Memory B cell (primary cell): ENCODE measurements at regions not wholly inside any gene's neighbourhood (a gene's known extent, or its start where the extent isn't known, plus 50 kb on each side); places are given as distances from the start of the nearest gene placed in this dataset.
"Not testable (repeated sequence)": the region's sequence is repeated elsewhere in the genome, so short reads cannot be mapped to it uniquely, and the experiment has no call there.

Experiments
- ATAC-seq: fragments of 150-1000 bp; cut with Tn5 transposase; 2 replicates; pipeline ENCODE4 v1.10.0; 2021; ENCODE audit warnings: low read depth, mild to moderate bottlenecking, moderate library complexity
- DNase-seq, 2 donors: peaks; one replicate each; pipeline ENCODE4 v3.0.0; 2022; ENCODE audit warnings: low spot score in 2 of 2
- H3K27ac Mint-ChIP-seq: one replicate; pipeline ENCODE4 v1.8.0; 2022; ENCODE audit warnings: mild to moderate bottlenecking, moderate library complexity, mixed read lengths
- H3K27me3 Mint-ChIP-seq: one replicate; pipeline ENCODE4 v1.8.0; 2022; ENCODE audit warnings: mixed read lengths
- H3K36me3 Mint-ChIP-seq: one replicate; pipeline ENCODE4 v1.8.0; 2022; ENCODE audit warnings: mild to moderate bottlenecking, mixed read lengths
- H3K4me1 Mint-ChIP-seq: one replicate; pipeline ENCODE4 v1.8.0; 2022; ENCODE audit warnings: mixed read lengths
- H3K4me3 Mint-ChIP-seq: one replicate; pipeline ENCODE4 v1.8.0; 2022; ENCODE audit warnings: mild to moderate bottlenecking, moderate library complexity, mixed read lengths
- H3K9me3 Mint-ChIP-seq: one replicate; pipeline ENCODE4 v1.8.0; 2022; ENCODE audit warnings: mixed read lengths

GRCh38 chr18:28766721-28767120, 589.8 kb upstream of the CDH2 start:
- ATAC-seq, result no peak
- no peak overlapping the region for H3K27ac Mint-ChIP-seq
- no peaks in the 10 kb centered on the region for H3K4me1 Mint-ChIP-seq
- H3K27me3 Mint-ChIP-seq, result no peaks in the 10 kb centered on the region
- H3K36me3 Mint-ChIP-seq, result no peaks in the 10 kb centered on the region
- H3K9me3 Mint-ChIP-seq, result peaks cover 6% of the 10 kb centered on the region
- DNase-seq, result no peak
- H3K4me3 Mint-ChIP-seq, result no peak overlapping the region

GRCh38 chr18:28766027-28766426, 589.1 kb upstream of the CDH2 start:
- no peaks in the 10 kb centered on the region for H3K4me1 Mint-ChIP-seq
- no peaks in the 10 kb centered on the region for H3K27me3 Mint-ChIP-seq
- H3K9me3 Mint-ChIP-seq, result peaks cover 6% of the 10 kb centered on the region
- no peaks in the 10 kb centered on the region for H3K36me3 Mint-ChIP-seq
- H3K4me3 Mint-ChIP-seq, result no peak overlapping the region
- DNase-seq (no peak), ATAC-seq (no peak)
- no peak overlapping the region for H3K27ac Mint-ChIP-seq

- Mint-ChIP-seq H3K9me3 (peaks cover 5% of the 10 kb centered on the region), H3K4me1 (no peaks in the 10 kb centered on the region), H3K4me3 (no peak overlapping the region), H3K27me3 (no peaks in the 10 kb centered on the region), H3K36me3 (no peaks in the 10 kb centered on the region), H3K27ac (no peak overlapping the region)
- ATAC-seq (no peak), DNase-seq (no peak)
Measured at GRCh38 chr18:28760299-28760698, 583.4 kb upstream of the CDH2 start.

GRCh38 chr18:28757466-28758008, 580.6 kb upstream of the CDH2 start:
- H3K36me3 Mint-ChIP-seq, result no peaks in the 10 kb centered on the region
- no peaks in the 10 kb centered on the region for H3K4me1 Mint-ChIP-seq
- no peak overlapping the region for H3K27ac Mint-ChIP-seq
- H3K9me3 Mint-ChIP-seq, result peaks cover 3% of the 10 kb centered on the region
- H3K27me3 Mint-ChIP-seq, result no peaks in the 10 kb centered on the region
- ATAC-seq (no peak), DNase-seq (no peak)
- no peak overlapping the region for H3K4me3 Mint-ChIP-seq

GRCh38 chr18:28743115-28743514, 566.2 kb upstream of the CDH2 start:
- Mint-ChIP-seq H3K36me3 (no peaks in the 10 kb centered on the region), H3K9me3 (no peaks in the 10 kb centered on the region), H3K4me3 (no peak overlapping the region), H3K27me3 (no peaks in the 10 kb centered on the region), H3K4me1 (no peaks in the 10 kb centered on the region), H3K27ac (no peak overlapping the region)
- DNase-seq (no peak), ATAC-seq (no peak)

GRCh38 chr18:28740575-28740974, 563.6 kb upstream of the CDH2 start:
- Mint-ChIP-seq H3K27ac (no peak overlapping the region), H3K4me1 (no peaks in the 10 kb centered on the region), H3K4me3 (no peak overlapping the region)

GRCh38 chr18:28736951-28737350, 560.0 kb upstream of the CDH2 start:
- ATAC-seq, result no peak
- Mint-ChIP-seq H3K27me3 (no peaks in the 10 kb centered on the region), H3K27ac (no peak overlapping the region), H3K4me1 (no peaks in the 10 kb centered on the region), H3K36me3 (no peaks in the 10 kb centered on the region), H3K9me3 (peaks cover 7% of the 10 kb centered on the region), H3K4me3 (no peak overlapping the region)
- no peak for DNase-seq

More at GRCh38 chr18:28740575-28740974, 563.6 kb upstream of the CDH2 start:
- ATAC-seq (no peak), DNase-seq (no peak)
- no peaks in the 10 kb centered on the region for H3K36me3 Mint-ChIP-seq
- no peaks in the 10 kb centered on the region for H3K27me3 Mint-ChIP-seq
- peaks cover 2% of the 10 kb centered on the region for H3K9me3 Mint-ChIP-seq

GRCh38 chr18:28736223-28736622, 559.3 kb upstream of the CDH2 start:
- H3K9me3 Mint-ChIP-seq, result peaks cover 7% of the 10 kb centered on the region
- H3K4me3 Mint-ChIP-seq, result no peak overlapping the region
- H3K27ac Mint-ChIP-seq, result no peak overlapping the region
- no peaks in the 10 kb centered on the region for H3K4me1 Mint-ChIP-seq
- H3K36me3 Mint-ChIP-seq, result no peaks in the 10 kb centered on the region
- ATAC-seq (no peak), DNase-seq (no peak)
- H3K27me3 Mint-ChIP-seq, result no peaks in the 10 kb centered on the region

- Mint-ChIP-seq H3K4me3 (no peak overlapping the region), H3K4me1 (no peaks in the 10 kb centered on the region), H3K27me3 (no peaks in the 10 kb centered on the region), H3K36me3 (no peaks in the 10 kb centered on the region), H3K27ac (no peak overlapping the region), H3K9me3 (peaks cover 7% of the 10 kb centered on the region)
- DNase-seq, result no peak
- no peak for ATAC-seq
Measured at GRCh38 chr18:28735731-28736130, 558.8 kb upstream of the CDH2 start.

- H3K9me3 Mint-ChIP-seq, result peaks cover 3% of the 10 kb centered on the region
- H3K27me3 Mint-ChIP-seq, result no peaks in the 10 kb centered on the region
- no peaks in the 10 kb centered on the region for H3K36me3 Mint-ChIP-seq
- no peaks in the 10 kb centered on the region for H3K4me1 Mint-ChIP-seq
- H3K27ac Mint-ChIP-seq, result no peak overlapping the region
- no peak overlapping the region for H3K4me3 Mint-ChIP-seq
- DNase-seq (no peak), ATAC-seq (no peak)
Measured at GRCh38 chr18:28729321-28729720, 552.4 kb upstream of the CDH2 start.

GRCh38 chr18:28728891-28729290, 552.0 kb upstream of the CDH2 start:
- ATAC-seq (no peak), DNase-seq (no peak)
- Mint-ChIP-seq H3K4me1 (no peaks in the 10 kb centered on the region), H3K27ac (no peak overlapping the region), H3K36me3 (no peaks in the 10 kb centered on the region), H3K27me3 (no peaks in the 10 kb centered on the region), H3K4me3 (no peak overlapping the region), H3K9me3 (peaks cover 3% of the 10 kb centered on the region)

GRCh38 chr18:28727189-28727588, 550.3 kb upstream of the CDH2 start:
- not testable (repeated sequence) for ATAC-seq, H3K27ac Mint-ChIP-seq, H3K27me3 Mint-ChIP-seq, H3K36me3 Mint-ChIP-seq, H3K9me3 Mint-ChIP-seq, DNase-seq, H3K4me1 Mint-ChIP-seq, H3K4me3 Mint-ChIP-seq

- Mint-ChIP-seq H3K27ac (no peak overlapping the region), H3K4me1 (no peaks in the 10 kb centered on the region), H3K36me3 (no peaks in the 10 kb centered on the region), H3K27me3 (no peaks in the 10 kb centered on the region), H3K4me3 (no peak overlapping the region), H3K9me3 (peaks cover 1% of the 10 kb centered on the region)
- ATAC-seq (no peak), DNase-seq (no peak)
Measured at GRCh38 chr18:28725876-28726275, 548.9 kb upstream of the CDH2 start.

GRCh38 chr18:28723506-28723905, 546.6 kb upstream of the CDH2 start:
- ATAC-seq (no peak), DNase-seq (no peak)
- Mint-ChIP-seq H3K36me3 (no peaks in the 10 kb centered on the region), H3K4me1 (no peaks in the 10 kb centered on the region), H3K27me3 (no peaks in the 10 kb centered on the region), H3K4me3 (no peak overlapping the region), H3K27ac (no peak overlapping the region), H3K9me3 (peaks cover 1% of the 10 kb centered on the region)

- no peak for DNase-seq
- Mint-ChIP-seq H3K36me3 (no peaks in the 10 kb centered on the region), H3K27me3 (no peaks in the 10 kb centered on the region), H3K4me1 (no peaks in the 10 kb centered on the region), H3K27ac (no peak overlapping the region), H3K4me3 (no peak overlapping the region), H3K9me3 (peaks cover 3% of the 10 kb centered on the region)
- ATAC-seq, result no peak
Measured at GRCh38 chr18:28718696-28719095, 541.8 kb upstream of the CDH2 start.
